ENCODE measurements at regions not wholly inside any gene's neighbourhood (a gene's known extent, or its start where the extent isn't known, plus 50 kb on each side); places are given as distances from the start of the nearest gene placed in this dataset.
A peak's percentile ranks its signal among the peaks of the same experiment; 100 is the strongest.

DNA sequence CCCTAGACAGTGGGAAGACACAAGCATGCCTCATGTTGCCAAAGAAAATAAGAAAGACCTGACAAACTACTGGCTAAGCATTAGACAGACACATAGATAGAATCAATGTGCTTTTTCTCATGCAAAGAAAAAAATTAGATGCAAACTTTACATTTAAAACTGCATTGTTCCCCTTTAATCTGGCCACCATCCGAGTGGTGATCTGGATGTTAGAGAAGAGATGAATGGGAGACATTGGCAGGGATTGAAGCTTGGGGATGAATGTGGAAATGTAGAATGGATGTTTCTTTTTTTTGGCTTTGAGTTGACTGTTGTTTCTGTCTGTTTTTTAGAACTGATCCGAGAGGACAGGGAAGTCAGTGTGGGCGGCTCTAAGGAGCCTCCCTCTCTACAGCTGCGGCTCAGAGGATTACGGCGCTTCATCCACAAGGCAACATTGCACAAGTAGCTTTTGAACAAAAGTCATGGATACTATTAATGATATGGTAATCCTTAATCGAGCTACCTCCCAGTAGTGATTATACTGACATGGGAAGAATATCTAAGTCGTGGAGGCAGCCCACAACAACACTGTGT, 53.0 kb downstream of the HELT start:
- peak in 1 of 2 experiments; percentile 1 for DNase-seq

DNA sequence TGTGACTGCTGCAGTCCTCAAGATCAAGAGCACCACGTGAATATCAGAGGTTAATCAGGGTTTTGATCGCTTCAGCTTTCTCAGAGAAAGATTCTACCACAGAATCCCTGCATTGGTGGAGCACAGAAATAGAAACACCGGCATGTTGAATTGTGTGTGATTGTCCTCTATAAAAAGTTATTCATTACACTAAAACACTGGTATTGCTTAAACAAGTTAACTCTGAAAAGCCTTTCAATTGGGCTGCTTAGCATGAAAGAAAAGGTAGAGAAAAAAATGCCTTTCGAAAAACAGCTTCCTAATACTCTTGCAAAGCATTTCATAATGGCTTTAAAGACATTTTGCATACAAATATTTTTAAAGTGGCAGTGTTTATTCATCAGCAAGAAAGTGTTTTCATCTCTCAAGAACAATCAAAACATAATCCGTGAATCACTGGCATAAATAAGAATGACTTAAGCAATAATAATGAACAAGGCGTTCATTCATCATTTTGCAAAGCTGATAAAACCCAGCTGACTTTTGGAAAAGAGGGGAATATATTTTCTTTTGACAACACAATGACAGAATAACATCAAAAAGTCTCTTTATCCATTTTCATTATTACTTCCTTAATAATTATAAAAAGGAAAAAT, 61.1 kb downstream of the HELT start:
- peak in 1 of 2 experiments; percentile 0 for DNase-seq

DNA sequence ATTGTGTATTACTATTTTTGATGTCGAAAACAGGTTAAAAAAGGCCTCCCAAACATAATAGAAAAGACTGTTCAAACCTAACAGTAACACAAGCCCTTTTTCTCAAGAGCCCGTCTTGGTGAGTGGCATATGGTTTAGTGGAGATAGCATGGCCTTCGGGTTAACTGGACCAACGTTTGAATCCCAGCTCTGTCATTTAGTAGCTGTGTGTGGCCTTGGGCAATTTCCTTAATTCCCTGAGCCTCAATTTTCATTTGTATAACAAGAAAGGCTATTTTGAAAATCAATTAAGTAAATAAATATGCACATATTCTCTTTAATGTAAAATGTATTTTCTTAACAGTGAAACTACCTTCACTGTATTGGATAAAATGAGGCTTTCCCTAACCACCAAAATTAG, 62.3 kb downstream of the HELT start:
- DNase-seq: no peak

DNA sequence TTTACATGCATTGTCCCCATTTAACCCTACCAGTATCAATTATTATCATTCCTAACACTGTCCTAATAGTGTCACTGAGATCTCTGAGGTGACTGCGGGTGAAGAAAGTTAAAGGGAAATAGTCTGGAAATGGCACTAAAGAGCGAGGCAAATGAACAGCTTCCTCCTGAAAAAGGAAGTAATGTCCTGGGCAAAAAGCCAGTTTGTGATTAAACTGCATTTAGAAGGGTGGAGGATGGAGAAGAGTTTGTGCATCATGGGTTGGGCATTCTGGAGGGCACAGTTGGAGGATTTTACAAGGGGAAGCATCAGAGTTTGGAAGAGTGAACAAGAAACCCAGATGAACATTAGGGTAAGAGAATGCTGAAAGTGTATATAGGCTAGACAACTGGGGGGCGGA, 60.5 kb upstream of the SLC25A4 start:
- DNase-seq: no peak

DNA sequence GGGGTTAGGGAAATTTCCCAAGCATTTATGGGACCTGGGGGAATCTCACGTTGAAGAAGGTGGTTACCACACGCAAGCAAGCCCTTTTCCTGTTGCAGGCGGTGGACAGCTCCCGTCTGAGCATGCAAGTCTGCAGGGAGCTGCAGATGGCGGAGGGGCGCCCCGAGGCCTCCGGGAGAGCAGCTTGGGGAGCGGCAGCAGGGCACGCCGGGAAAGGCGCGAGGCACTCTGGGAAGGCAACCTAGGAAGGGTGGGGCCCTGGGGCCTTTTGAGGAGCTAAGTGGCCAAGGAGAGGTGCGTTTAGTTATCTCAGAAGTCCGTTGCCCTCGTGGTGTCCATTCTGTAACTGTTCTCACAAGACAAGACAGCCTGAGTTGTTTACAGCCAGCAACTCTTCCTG, 57.0 kb upstream of the SLC25A4 start:
- DNase-seq: no peak

DNA sequence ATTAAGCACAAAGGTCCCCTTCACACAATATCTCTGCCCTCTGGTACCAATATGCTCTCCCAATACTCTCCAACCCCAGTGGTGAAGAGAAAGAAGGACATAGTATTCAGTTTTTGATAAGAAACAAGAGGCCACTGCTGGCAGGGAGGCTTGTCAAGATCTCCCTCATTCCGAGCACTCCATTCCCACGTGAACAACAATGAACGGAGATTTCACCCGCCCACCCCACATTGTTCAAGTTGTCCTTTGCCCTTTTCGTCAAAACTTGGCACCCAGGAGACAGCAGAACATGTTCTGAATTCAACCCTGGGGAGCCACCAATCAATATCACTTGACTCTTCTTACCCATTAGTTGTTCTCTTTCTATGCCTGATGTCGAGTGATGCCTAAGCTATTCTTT, 54.2 kb upstream of the SLC25A4 start:
- no peak for DNase-seq

DNA sequence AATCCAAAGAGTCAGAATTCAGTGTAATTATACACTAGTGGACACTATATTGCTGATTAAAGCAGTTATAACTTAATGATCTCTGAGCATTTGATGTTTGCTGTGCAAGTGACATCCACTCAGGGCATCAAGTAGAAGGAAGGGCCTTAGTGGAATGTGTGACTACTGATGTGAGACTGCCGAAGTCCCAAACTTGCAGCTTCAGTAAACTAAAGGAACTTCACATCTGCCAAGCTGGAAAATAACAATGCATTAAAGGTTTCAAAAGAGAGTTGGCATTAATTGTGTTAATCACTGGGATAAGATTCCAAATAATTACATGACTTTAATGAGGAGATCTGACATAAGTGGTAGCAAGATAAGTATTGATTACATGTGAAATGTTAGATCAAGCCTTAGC, 52.5 kb upstream of the SLC25A4 start:
- no peak for DNase-seq

DNA sequence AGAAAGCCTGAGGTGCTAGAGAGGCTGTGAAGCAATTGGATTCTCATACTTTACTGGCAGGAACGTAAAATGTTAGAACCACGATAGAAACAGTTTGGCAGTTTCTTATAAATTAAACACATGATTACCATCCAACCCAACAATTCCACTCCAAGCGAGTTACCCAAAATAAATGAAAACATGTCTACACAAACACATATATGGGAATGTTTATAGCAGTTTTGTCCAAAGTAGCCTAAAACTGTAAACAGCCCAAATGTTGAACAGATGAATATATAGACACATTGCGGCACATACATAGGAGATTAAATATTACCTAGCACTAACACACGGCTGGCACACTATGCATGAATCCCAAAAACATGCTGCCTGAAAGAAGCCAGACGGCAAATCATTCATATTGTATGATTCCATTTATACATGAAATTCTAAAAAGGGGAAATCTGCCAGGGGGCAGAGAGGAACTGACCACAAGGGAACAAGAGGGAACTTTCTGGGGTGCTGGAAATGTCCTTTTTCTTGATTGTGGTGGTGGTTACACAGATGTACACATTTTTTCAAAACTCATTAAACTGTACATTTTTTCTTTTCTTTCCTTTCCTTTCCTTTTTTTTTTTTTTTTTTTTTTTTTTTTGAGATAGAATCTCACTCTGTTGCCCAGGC, 50.4 kb upstream of the SLC25A4 start:
- DNase-seq: no peak

Measured in NCI-H524 (cell line).